ENCODE measurements at regions not wholly inside any gene's neighbourhood (a gene's known extent, or its start where the extent isn't known, plus 50 kb on each side); places are given as distances from the start of the nearest gene placed in this dataset.

DNA sequence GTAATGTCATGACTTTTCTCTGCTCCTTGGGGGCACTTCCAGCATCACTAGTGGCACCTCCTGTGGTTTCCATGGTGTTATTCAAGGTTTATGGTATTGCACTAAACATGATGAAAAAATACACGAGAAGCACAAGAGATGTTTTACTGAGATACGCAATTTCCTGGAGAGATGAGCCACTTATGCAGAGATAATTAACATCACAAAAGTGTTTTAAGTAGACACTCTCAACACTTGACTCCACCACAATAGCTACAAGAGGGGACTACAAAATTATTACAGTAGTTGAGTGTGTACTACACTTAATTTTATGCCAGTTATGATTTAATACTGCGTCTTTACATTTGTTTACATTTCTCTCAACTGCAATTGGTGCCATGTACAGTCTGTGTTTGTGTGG is 906.7 kb downstream of the DNAJB9 start (continued):
- TF ChIP-seq ZSCAN31 (CRISPR knock-in tag; IDR thresholded peaks at IDR 0.05; ENCODE audit: low read depth) (no peak), RORA (CRISPR knock-in tag; IDR thresholded peaks at IDR 0.05) (no peak), ZNF746 (CRISPR knock-in tag; IDR thresholded peaks at IDR 0.05) (no peak)

DNA sequence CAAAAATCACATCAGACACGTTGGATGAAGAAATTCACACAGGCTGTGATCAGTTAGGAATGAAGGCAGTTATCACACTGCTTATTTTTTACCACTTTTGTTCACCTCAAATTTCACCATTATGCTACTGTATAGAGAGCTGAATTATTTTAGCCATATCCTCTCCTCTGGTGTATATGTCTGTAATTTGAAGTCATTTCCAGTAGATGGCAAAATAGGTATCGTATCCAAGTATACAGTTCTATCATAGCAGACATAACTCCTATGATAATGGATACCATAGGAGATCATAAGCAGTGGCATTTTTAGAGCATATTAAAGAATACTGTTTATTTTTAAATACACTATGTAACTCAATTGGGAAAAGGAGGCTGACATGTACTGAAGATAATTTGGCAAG is 909.7 kb downstream of the DNAJB9 start:
- WGBS (ENCODE audit: low lambda C conversion rate), result 11% methylated on average over 2 of the region's 2 CpGs
- FAIRE-seq (no peak), DNase-seq (ENCODE audit: low spot score) (no peak), ATAC-seq (no peak)
- H3K9ac ChIP-seq (ENCODE audit: insufficient read depth, low read depth, low read length), result no peak overlapping the region
- no peaks in the 10 kb centered on the region for H3K4me1 ChIP-seq (ENCODE audit: insufficient read depth, low read length)
- H3K4me3 ChIP-seq (replicated peaks in 1 of 3; ENCODE audit: insufficient read depth in 1 of 3, low read depth in 2 of 3, low read length in 3 of 3), result no peak overlapping the region
- no peaks in the 10 kb centered on the region for H4K20me1 ChIP-seq (ENCODE audit: insufficient read depth, low read length)
- intact Hi-C loops (cut with micrococcal nuclease; ENCODE audit: unreplicated experiment) (no loop called here), in situ Hi-C loops (cut with HindIII; ENCODE audit: extremely low pct_ligation_motif_present, low pct_unique_long_range_greater_than_20kb) (no loop called here)
- no TSS peak for BruUV-seq (replicated peaks)
- H3K36me3 ChIP-seq (replicated peaks in 1 of 2; ENCODE audit: control insufficient read depth in 1 of 2, insufficient read depth in 2 of 2, low read length in 2 of 2), result no peaks in the 10 kb centered on the region
- no peak overlapping the region for H3K4me2 ChIP-seq (ENCODE audit: low read depth, low read length)
- no peaks in the 10 kb centered on the region for H3K79me2 ChIP-seq (ENCODE audit: insufficient read depth, low read length)
- TF ChIP-seq ZNF251 (CRISPR knock-in tag; IDR thresholded peaks at IDR 0.05) (no peak), KLF15 (CRISPR knock-in tag; IDR thresholded peaks at IDR 0.05; ENCODE audit: borderline replicate concordance) (no peak), ZNF563 (CRISPR knock-in tag; IDR thresholded peaks at IDR 0.05) (no peak)
- TF ChIP-seq, protein P1, sequence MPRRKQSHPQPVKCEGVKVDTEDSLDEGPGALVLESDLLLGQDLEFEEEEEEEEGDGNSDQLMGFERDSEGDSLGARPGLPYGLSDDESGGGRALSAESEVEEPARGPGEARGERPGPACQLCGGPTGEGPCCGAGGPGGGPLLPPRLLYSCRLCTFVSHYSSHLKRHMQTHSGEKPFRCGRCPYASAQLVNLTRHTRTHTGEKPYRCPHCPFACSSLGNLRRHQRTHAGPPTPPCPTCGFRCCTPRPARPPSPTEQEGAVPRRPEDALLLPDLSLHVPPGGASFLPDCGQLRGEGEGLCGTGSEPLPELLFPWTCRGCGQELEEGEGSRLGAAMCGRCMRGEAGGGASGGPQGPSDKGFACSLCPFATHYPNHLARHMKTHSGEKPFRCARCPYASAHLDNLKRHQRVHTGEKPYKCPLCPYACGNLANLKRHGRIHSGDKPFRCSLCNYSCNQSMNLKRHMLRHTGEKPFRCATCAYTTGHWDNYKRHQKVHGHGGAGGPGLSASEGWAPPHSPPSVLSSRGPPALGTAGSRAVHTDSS (CRISPR knock-in tag; conservative IDR thresholded peaks at IDR 0.05), result no peak
- POLR2A ChIA-PET, result no interaction called here
- CTCF ChIA-PET (ENCODE audit: low intra/inter-chr PET ratio, low total read pairs), result no interaction called here
- no peak overlapping the region for H2AFZ ChIP-seq (ENCODE audit: low read length)
- no peak overlapping the region for H3K27ac ChIP-seq (ENCODE audit: extremely low read length, insufficient read depth, low read length)
- H3K27me3 ChIP-seq (ENCODE audit: control insufficient read depth in 1 of 2, insufficient read depth in 2 of 2, low read length in 2 of 2), result no peaks in the 10 kb centered on the region
- H3K9me3 ChIP-seq (ENCODE audit: low read length), result no peaks in the 10 kb centered on the region
